Vagina (tissue), 2 donors: ENCODE measurements at regions not wholly inside any gene's neighbourhood (a gene's known extent, or its start where the extent isn't known, plus 50 kb on each side); places are given as distances from the start of the nearest gene placed in this dataset.

ENCODE experiments used
- DNase-seq, 2 donors: peaks; one replicate each; pipeline ENCODE4 v3.0.0-alpha.2; 2017; ENCODE audit errors: extremely low spot score in 2 of 2
- H3K27ac ChIP-seq: fragments of 200-600 bp; sonication (generic); one replicate; pipeline ENCODE4 v1.5.1; 2019
- H3K27me3 ChIP-seq: fragments of 200-600 bp; sonication (generic); one replicate; pipeline ENCODE4 v1.5.1; 2019
- H3K36me3 ChIP-seq, 2 donors: fragments of 200-600 bp; sonication (generic); one replicate each; pipeline ENCODE4 v1.5.1; 2017 to 2019
- H3K4me1 ChIP-seq: fragments of 200-600 bp; sonication (generic); one replicate; pipeline ENCODE4 v1.5.1; 2019
- H3K4me3 ChIP-seq, 2 donors: fragments of 200-600 bp; sonication (generic); 1 replicate in 1 of 2; 2 replicates in 1 of 2; pipeline ENCODE4 v1.5.1; 2016 to 2019
- H3K9me3 ChIP-seq: fragments of 200-600 bp; sonication (generic); one replicate; pipeline ENCODE4 v1.5.1; 2019
- CTCF ChIP-seq, 3 experiments: fragments of 450-650 bp in 2 of 3; fragments of 200-600 bp in 1 of 3; sonication (generic) in 1 of 3; IDR thresholded peaks; one replicate each; pipeline ENCODE4 v1.5.1; 2017 to 2019; ENCODE audit warnings: antibody characterized with exemption in 3 of 3, mild to moderate bottlenecking in 2 of 3, moderate library complexity in 2 of 3
- POLR2A ChIP-seq, 2 donors: fragments of 450-650 bp; IDR thresholded peaks; one replicate each; pipeline ENCODE4 v1.6.1; 2017; ENCODE audit warnings: antibody characterized with exemption in 2 of 2, mild to moderate bottlenecking in 2 of 2, moderate library complexity in 2 of 2
- POLR2AphosphoS5 ChIP-seq, 2 donors: sonication (generic); formaldehyde crosslinking; IDR thresholded peaks; one replicate each; pipeline ENCODE4 v1.9.0; 2017; ENCODE audit warnings: antibody characterized with exemption in 2 of 2, mild to moderate bottlenecking in 2 of 2, low read depth in 1 of 2; ENCODE audit not compliant: insufficient read depth in 1 of 2
- intact Hi-C: fragments of 100-400 bp; cut with DNase I; formaldehyde crosslinking; loops from one replicate; pipeline ENCODE4 v1.15.1; 2023

- H3K9me3 ChIP-seq = no peaks in the 10 kb centered on the region
- no peak overlapping the region for H3K27ac ChIP-seq
- TF ChIP-seq POLR2A (IDR thresholded peaks at IDR 0.05) = no peak
- no peak for TF ChIP-seq CTCF (IDR thresholded peaks at IDR 0.05)
- no peak for TF ChIP-seq POLR2AphosphoS5 (IDR thresholded peaks at IDR 0.05; ENCODE audit: insufficient read depth in 1 of 2, low read depth in 1 of 2)
- DNase-seq = no peak
- peaks cover 23% of the 10 kb centered on the region for H3K4me1 ChIP-seq
- H3K36me3 ChIP-seq = no peaks in the 10 kb centered on the region
- no peaks in the 10 kb centered on the region for H3K27me3 ChIP-seq
- intact Hi-C loops = loop anchor here (10.0 kb wide), 1 partner anchor 125 kb away; no protein-coding TSS in a partner anchor
- no peak overlapping the region for H3K4me3 ChIP-seq
These were observed 168.9 kb downstream of the COPRS start for GRCh38 chr17:31690151-31690551.

GRCh38 chr17:31688701-31689100 is 170.3 kb downstream of the COPRS start:
- peaks cover 9% of the 10 kb centered on the region for H3K4me1 ChIP-seq
- no peak overlapping the region for H3K27ac ChIP-seq
- H3K4me3 ChIP-seq = no peak overlapping the region
- H3K36me3 ChIP-seq = no peaks in the 10 kb centered on the region
- TF ChIP-seq CTCF (IDR thresholded peaks at IDR 0.05) = no peak
- TF ChIP-seq POLR2A (IDR thresholded peaks at IDR 0.05) = no peak
- no peak for TF ChIP-seq POLR2AphosphoS5 (IDR thresholded peaks at IDR 0.05; ENCODE audit: insufficient read depth in 1 of 2, low read depth in 1 of 2)
- no peak for DNase-seq
- H3K9me3 ChIP-seq = no peaks in the 10 kb centered on the region
- H3K27me3 ChIP-seq = no peaks in the 10 kb centered on the region
- intact Hi-C loops = no loop called here

GRCh38 chr17:31687505-31688126 is 171.4 kb downstream of the COPRS start:
- no peaks in the 10 kb centered on the region for H3K9me3 ChIP-seq

GRCh38 chr17:31686495-31686894 is 172.5 kb downstream of the COPRS start:
- Histone ChIP-seq H3K4me3 (no peak overlapping the region), H3K9me3 (no peaks in the 10 kb centered on the region), H3K27me3 (no peaks in the 10 kb centered on the region), H3K36me3 (no peaks in the 10 kb centered on the region), H3K4me1 (no peaks in the 10 kb centered on the region), H3K27ac (no peak overlapping the region)
- no peak for DNase-seq
- intact Hi-C loops = no loop called here
- TF ChIP-seq POLR2AphosphoS5 (IDR thresholded peaks at IDR 0.05; ENCODE audit: insufficient read depth in 1 of 2, low read depth in 1 of 2) (no peak), CTCF (IDR thresholded peaks at IDR 0.05) (no peak), POLR2A (IDR thresholded peaks at IDR 0.05) (no peak)

More at GRCh38 chr17:31687505-31688126, 171.4 kb downstream of the COPRS start:
- Histone ChIP-seq H3K27ac (no peak overlapping the region), H3K27me3 (no peaks in the 10 kb centered on the region), H3K4me3 (no peak overlapping the region), H3K4me1 (no peaks in the 10 kb centered on the region), H3K36me3 (no peaks in the 10 kb centered on the region)
- TF ChIP-seq POLR2A (IDR thresholded peaks at IDR 0.05) (no peak), CTCF (IDR thresholded peaks at IDR 0.05) (no peak), POLR2AphosphoS5 (IDR thresholded peaks at IDR 0.05; ENCODE audit: insufficient read depth in 1 of 2, low read depth in 1 of 2) (no peak)
- intact Hi-C loops = no loop called here
- no peak for DNase-seq

- H3K4me3 ChIP-seq = no peak overlapping the region
- intact Hi-C loops = loop anchor here (2.0 kb wide), 1 partner anchor 18 kb away; no protein-coding TSS in a partner anchor
- no peak for DNase-seq
- H3K27ac ChIP-seq = no peak overlapping the region
- TF ChIP-seq POLR2AphosphoS5 (IDR thresholded peaks at IDR 0.05; ENCODE audit: insufficient read depth in 1 of 2, low read depth in 1 of 2) (no peak), CTCF (IDR thresholded peaks at IDR 0.05) (no peak), POLR2A (IDR thresholded peaks at IDR 0.05) (no peak)
- no peaks in the 10 kb centered on the region for H3K27me3 ChIP-seq
- H3K4me1 ChIP-seq = no peaks in the 10 kb centered on the region
- no peaks in the 10 kb centered on the region for H3K9me3 ChIP-seq
- H3K36me3 ChIP-seq = no peaks in the 10 kb centered on the region
These were observed 174.1 kb downstream of the COPRS start for GRCh38 chr17:31684901-31685300.
